ENCODE measurements at regions not wholly inside any gene's neighbourhood (a gene's known extent, or its start where the extent isn't known, plus 50 kb on each side); places are given as distances from the start of the nearest gene placed in this dataset.

- no peak for TF ChIP-seq CTCF (IDR thresholded peaks at IDR 0.05)
- Histone ChIP-seq H3K9me3 (no peaks in the 10 kb centered on the region), H3K27me3 (ENCODE audit: low read depth) (peaks cover 11% of the 10 kb centered on the region), H3K27ac (no peak overlapping the region), H3K36me3 (no peaks in the 10 kb centered on the region), H3K4me3 (no peak overlapping the region), H3K4me1 (no peaks in the 10 kb centered on the region)
- no peak for ATAC-seq
- DNase-seq: no peak
- intact Hi-C loops (cut with DNase I): no loop called here
These were observed 125.3 kb downstream of the TLE3 start for GRCh38 chr15:69972436-69972835.

GRCh38 chr15:69973102-69973714 lies 124.5 kb downstream of the TLE3 start:
- H3K9me3 ChIP-seq: no peaks in the 10 kb centered on the region
- DNase-seq (no peak), ATAC-seq (peak in 1 of 2 donors; percentile 45)
- H3K27me3 ChIP-seq (ENCODE audit: low read depth): peaks cover 11% of the 10 kb centered on the region
- no peaks in the 10 kb centered on the region for H3K36me3 ChIP-seq
- no peak for TF ChIP-seq CTCF (IDR thresholded peaks at IDR 0.05)
- intact Hi-C loops (cut with DNase I): no loop called here
- no peak overlapping the region for H3K4me3 ChIP-seq
- H3K4me1 ChIP-seq: no peaks in the 10 kb centered on the region
- no peak overlapping the region for H3K27ac ChIP-seq

DNA sequence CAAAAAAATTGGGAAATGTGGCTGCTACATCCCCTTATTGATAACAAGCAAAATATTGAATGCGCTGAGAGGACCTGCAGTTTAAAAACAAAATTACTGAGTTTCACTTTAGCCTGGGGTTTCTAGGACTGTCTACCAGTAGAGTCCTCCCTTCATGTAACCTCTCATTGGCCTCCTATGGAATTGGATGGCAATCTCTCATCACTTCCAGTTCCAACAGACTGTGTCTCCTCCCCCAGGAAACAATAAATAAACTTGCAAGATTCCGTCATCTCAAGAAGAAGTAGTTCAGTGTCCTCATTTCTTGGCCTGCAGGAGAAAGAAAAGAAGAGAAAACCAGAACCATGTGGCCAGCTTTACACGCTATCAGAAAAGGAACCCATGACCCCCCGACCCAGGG lies 123.8 kb downstream of the TLE3 start:
- Histone ChIP-seq H3K36me3 (no peaks in the 10 kb centered on the region), H3K4me3 (no peak overlapping the region), H3K9me3 (no peaks in the 10 kb centered on the region), H3K27me3 (ENCODE audit: low read depth) (peaks cover 11% of the 10 kb centered on the region), H3K27ac (no peak overlapping the region), H3K4me1 (no peaks in the 10 kb centered on the region)
- TF ChIP-seq CTCF (IDR thresholded peaks at IDR 0.05): no peak
- no peak for DNase-seq
- ATAC-seq: no peak
- intact Hi-C loops (cut with DNase I): no loop called here

- H3K27me3 ChIP-seq (ENCODE audit: low read depth): peaks cover 11% of the 10 kb centered on the region
- no peaks in the 10 kb centered on the region for H3K9me3 ChIP-seq
- no peak overlapping the region for H3K27ac ChIP-seq
- no peak overlapping the region for H3K4me3 ChIP-seq
- ATAC-seq (no peak), DNase-seq (no peak)
- H3K4me1 ChIP-seq: no peaks in the 10 kb centered on the region
- no peaks in the 10 kb centered on the region for H3K36me3 ChIP-seq
- no peak for TF ChIP-seq CTCF (IDR thresholded peaks at IDR 0.05)
- intact Hi-C loops (cut with DNase I): no loop called here
These were observed 123.4 kb downstream of the TLE3 start for GRCh38 chr15:69974321-69974720.

DNA sequence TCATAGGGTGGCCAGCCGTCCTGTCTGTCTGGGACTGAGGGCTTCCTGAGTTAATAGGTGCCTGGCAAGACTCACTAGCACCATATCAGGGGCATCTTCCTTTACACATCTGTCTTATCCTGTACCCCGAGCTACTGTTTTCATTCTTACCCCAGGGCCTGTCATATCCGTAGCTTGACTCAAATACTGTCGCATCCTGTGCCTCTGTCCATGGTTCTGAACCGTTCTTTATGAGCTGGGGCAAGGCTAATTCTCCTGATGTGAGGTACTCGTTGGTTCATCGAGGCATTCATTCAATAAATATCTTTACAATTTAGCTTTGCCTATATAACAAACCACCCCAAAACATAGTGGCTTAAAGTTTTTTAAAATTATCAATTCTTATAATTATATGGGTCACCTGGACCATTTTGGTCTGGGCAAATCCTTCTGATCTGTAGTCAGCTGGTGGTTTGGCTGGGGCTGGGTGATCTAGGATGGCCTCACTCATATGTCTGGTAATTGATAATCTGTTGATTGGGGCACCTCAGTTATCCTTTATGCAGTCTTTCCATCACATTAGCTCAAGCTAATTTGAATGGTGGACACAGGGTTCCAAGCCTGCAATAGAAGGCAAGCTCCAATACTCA lies 121.2 kb downstream of the TLE3 start:
- no peak for DNase-seq
- no peak for ATAC-seq
- H3K27me3 ChIP-seq (ENCODE audit: low read depth): peaks cover 11% of the 10 kb centered on the region

More for the DNA sequence above, 121.2 kb downstream of the TLE3 start:
- no peak for TF ChIP-seq CTCF (IDR thresholded peaks at IDR 0.05)
- Histone ChIP-seq H3K4me1 (no peaks in the 10 kb centered on the region), H3K4me3 (no peak overlapping the region), H3K9me3 (no peaks in the 10 kb centered on the region), H3K27ac (no peak overlapping the region), H3K36me3 (no peaks in the 10 kb centered on the region)
- intact Hi-C loops (cut with DNase I): no loop called here
